ENCODE measurements at regions not wholly inside any gene's neighbourhood (a gene's known extent, or its start where the extent isn't known, plus 50 kb on each side); places are given as distances from the start of the nearest gene placed in this dataset.

DNA sequence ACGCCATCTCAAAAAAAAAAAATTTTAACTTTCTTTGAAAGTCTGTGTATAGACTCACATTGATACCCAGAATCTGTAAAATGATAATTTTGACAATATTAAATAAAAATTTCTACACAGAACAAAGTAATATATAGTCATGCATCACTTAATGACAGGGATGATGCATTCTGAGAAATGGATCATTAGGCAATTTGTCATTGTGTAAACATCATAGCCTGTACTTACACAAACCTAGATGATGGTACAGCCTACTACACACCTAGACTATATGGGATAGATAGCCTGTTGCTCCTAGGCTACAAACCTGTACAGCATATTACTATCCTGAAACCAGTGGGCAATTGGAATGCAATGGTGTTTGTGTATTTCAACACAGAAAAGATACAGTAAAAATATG lies 107.7 kb downstream of the BLTP1 start:
- no peaks in the 10 kb centered on the region for H3K9me3 Mint-ChIP-seq
- no peaks in the 10 kb centered on the region for H3K4me1 Mint-ChIP-seq (ENCODE audit: unreplicated experiment)
- H3K4me3 Mint-ChIP-seq: no peak overlapping the region
- no peak overlapping the region for H3K27ac Mint-ChIP-seq
- peaks cover 25% of the 10 kb centered on the region for H3K36me3 Mint-ChIP-seq
- TF ChIP-seq, protein P1, sequence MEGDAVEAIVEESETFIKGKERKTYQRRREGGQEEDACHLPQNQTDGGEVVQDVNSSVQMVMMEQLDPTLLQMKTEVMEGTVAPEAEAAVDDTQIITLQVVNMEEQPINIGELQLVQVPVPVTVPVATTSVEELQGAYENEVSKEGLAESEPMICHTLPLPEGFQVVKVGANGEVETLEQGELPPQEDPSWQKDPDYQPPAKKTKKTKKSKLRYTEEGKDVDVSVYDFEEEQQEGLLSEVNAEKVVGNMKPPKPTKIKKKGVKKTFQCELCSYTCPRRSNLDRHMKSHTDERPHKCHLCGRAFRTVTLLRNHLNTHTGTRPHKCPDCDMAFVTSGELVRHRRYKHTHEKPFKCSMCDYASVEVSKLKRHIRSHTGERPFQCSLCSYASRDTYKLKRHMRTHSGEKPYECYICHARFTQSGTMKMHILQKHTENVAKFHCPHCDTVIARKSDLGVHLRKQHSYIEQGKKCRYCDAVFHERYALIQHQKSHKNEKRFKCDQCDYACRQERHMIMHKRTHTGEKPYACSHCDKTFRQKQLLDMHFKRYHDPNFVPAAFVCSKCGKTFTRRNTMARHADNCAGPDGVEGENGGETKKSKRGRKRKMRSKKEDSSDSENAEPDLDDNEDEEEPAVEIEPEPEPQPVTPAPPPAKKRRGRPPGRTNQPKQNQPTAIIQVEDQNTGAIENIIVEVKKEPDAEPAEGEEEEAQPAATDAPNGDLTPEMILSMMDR (conservative IDR thresholded peaks at IDR 0.05): no peak
- no peak for DNase-seq (ENCODE audit: extremely low spot score, unreplicated experiment)
- no peaks in the 10 kb centered on the region for H3K27me3 Mint-ChIP-seq

DNA sequence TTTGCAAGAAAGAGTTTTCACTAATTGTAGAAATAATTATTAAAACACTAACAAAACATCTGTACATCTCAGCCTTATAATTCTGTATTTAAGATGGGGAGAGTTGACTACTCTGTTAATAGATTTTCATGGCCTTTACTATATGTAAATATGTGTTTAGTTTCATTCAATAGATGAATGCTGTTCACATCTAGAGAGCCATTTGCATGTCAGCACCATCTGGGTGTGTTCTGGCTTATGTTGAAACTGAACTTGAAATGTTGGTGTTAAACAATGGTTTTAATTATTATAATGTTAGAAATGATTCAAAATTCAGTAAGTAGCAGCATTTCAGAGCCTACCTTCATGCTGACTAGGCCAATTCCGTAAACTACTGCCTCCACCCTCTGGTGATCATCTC lies 102.5 kb upstream of the ADAD1 start:
- no peak overlapping the region for H3K27ac Mint-ChIP-seq
- no peaks in the 10 kb centered on the region for H3K4me1 Mint-ChIP-seq (ENCODE audit: unreplicated experiment)
- peaks cover 29% of the 10 kb centered on the region for H3K36me3 Mint-ChIP-seq
- TF ChIP-seq, protein P1 (conservative IDR thresholded peaks at IDR 0.05): no peak
- DNase-seq (ENCODE audit: extremely low spot score, unreplicated experiment): no peak
- no peak overlapping the region for H3K4me3 Mint-ChIP-seq
- H3K27me3 Mint-ChIP-seq: no peaks in the 10 kb centered on the region
- H3K9me3 Mint-ChIP-seq: no peaks in the 10 kb centered on the region

DNA sequence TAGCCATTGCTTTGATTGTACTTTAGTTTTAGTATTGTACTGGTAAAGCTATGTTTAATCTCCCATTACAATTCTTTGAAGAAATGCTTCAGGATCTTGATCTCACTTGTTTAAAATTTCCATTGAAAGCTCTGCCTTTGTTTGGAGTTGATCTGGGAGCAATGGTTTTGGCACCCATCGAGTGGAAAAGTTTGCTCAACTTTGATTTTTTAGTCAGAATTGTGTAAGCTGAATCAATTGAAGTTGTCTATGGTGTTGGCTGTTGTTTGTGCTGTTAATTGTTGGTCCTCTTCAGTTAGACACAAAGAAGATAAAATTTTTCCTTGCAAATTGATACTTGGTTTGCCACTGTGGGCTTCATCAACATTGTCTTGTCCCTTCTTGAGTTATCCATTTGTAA lies 99.8 kb upstream of the ADAD1 start:
- Mint-ChIP-seq H3K4me1 (ENCODE audit: unreplicated experiment) (no peaks in the 10 kb centered on the region), H3K4me3 (no peak overlapping the region), H3K36me3 (peaks cover 21% of the 10 kb centered on the region), H3K27ac (no peak overlapping the region), H3K9me3 (no peaks in the 10 kb centered on the region), H3K27me3 (no peaks in the 10 kb centered on the region)
- no peak for DNase-seq (ENCODE audit: extremely low spot score, unreplicated experiment)
- TF ChIP-seq, protein P1 (conservative IDR thresholded peaks at IDR 0.05): no peak

DNA sequence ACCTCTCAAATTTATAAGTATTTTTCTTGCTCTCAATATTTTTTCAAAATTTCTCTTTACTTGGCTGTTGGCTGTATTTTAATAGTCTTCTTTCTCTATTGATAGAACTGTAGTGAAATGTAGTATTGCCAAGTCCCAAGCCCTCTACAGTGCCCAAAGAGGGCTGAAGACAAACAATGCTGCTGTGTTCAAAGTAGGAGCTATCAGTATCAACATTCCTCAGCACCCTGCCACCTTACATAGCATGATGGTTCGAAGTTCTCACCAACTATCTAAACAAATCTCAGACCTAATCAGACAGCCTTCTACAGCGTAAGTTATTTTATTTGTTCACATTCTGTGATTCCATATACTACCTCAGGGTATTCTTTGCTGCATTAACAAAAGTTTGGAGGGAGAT lies 99.1 kb upstream of the ADAD1 start:
- no peaks in the 10 kb centered on the region for H3K4me1 Mint-ChIP-seq (ENCODE audit: unreplicated experiment)
- no peak for DNase-seq (ENCODE audit: extremely low spot score, unreplicated experiment)
- H3K9me3 Mint-ChIP-seq: no peaks in the 10 kb centered on the region
- H3K27me3 Mint-ChIP-seq: no peaks in the 10 kb centered on the region
- H3K36me3 Mint-ChIP-seq: peaks cover 21% of the 10 kb centered on the region
- TF ChIP-seq, protein P1 (conservative IDR thresholded peaks at IDR 0.05): no peak
- no peak overlapping the region for H3K4me3 Mint-ChIP-seq
- no peak overlapping the region for H3K27ac Mint-ChIP-seq

DNA sequence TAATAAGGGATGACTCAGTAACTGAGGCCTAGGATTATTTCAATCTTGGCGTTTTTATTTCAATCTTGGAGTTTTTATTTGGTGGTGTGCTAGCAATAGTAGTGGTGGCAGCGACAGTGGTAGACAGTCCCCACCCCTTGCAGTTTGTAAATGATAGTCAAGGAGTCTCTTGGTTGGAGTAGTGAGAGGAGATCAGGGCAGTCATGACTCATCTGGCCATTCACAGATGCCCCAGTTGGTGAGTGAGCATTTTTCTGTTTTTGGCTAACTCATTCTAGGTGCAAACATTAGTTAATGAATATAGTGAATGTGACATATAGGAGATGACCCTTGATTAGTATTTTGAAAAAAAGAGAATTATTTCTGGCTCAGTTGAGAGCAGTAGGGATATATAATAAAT lies 93.5 kb upstream of the ADAD1 start:
- Mint-ChIP-seq H3K9me3 (no peaks in the 10 kb centered on the region), H3K4me3 (no peak overlapping the region), H3K27ac (no peak overlapping the region), H3K27me3 (no peaks in the 10 kb centered on the region), H3K4me1 (ENCODE audit: unreplicated experiment) (no peaks in the 10 kb centered on the region), H3K36me3 (peaks cover 21% of the 10 kb centered on the region)
- no peak for DNase-seq (ENCODE audit: extremely low spot score, unreplicated experiment)
- TF ChIP-seq, protein P1 (conservative IDR thresholded peaks at IDR 0.05): no peak
